ENCODE measurements at regions not wholly inside any gene's neighbourhood (a gene's known extent, or its start where the extent isn't known, plus 50 kb on each side); places are given as distances from the start of the nearest gene placed in this dataset.

DNA sequence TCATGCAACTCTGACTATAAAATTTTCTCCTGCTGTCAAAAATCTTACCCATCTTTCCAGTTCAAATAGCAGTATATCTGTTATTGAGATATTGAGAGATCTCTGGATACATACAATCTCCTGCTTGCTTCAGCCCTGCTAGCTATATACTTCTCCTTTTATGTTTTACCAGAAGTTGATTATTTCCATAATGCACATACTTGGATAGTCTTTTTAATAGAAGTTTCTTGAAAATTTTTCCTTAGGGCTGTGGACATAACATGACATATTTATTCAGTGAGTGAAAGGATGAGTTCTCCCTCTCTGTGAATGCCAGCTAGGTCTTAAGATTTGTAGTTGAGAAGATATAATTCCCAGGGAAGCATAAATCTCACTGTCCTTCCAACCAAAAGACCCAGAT, 234.1 kb upstream of the NR3C2 start:
- no peak for TF ChIP-seq SMARCA5 (IDR thresholded peaks at IDR 0.05)
- no peak for TF ChIP-seq BMI1 (IDR thresholded peaks at IDR 0.05; ENCODE audit: borderline replicate concordance)
- no peak for TF ChIP-seq PML (IDR thresholded peaks at IDR 0.05; ENCODE audit: low read length)
- no peak for TF ChIP-seq HDGF (IDR thresholded peaks at IDR 0.05)
- no peak for TF ChIP-seq FOXM1 (IDR thresholded peaks at IDR 0.05; ENCODE audit: low read depth, low read length)
- no peak for TF ChIP-seq MXI1 (IDR thresholded peaks at IDR 0.05; ENCODE audit: low read depth, low read length)
- TF ChIP-seq SMAD1 (IDR thresholded peaks at IDR 0.05; ENCODE audit: low read depth, partially characterized antibody) = no peak
- no peak for TF ChIP-seq TAF1 (IDR thresholded peaks at IDR 0.05; ENCODE audit: borderline replicate concordance, low read depth, low read length)
- no peak for TF ChIP-seq TCF12 (IDR thresholded peaks at IDR 0.05; ENCODE audit: low read depth, low read length)
- in situ Hi-C loops (cut with MboI) (no loop called here), intact Hi-C loops (cut with micrococcal nuclease; ENCODE audit: unreplicated experiment) (no loop called here)
- no TSS peak for BruUV-seq (replicated peaks)
- CTCF ChIA-PET = no interaction called here
- DNase-seq (ENCODE audit: low read depth, low spot score) (no peak), FAIRE-seq (no peak), ATAC-seq (no peak)
- H3K27me3 ChIP-seq (replicated peaks in 1 of 2; ENCODE audit: control insufficient read depth in 2 of 2, insufficient read depth in 2 of 2, low read length in 1 of 2) = no peaks in the 10 kb centered on the region
- no peak overlapping the region for H3K9ac ChIP-seq (ENCODE audit: control insufficient read depth, insufficient read depth, low read length)
- H3K9me3 ChIP-seq (replicated peaks; ENCODE audit: control insufficient read depth, insufficient read depth, low read length) = no peaks in the 10 kb centered on the region
- H3K36me3 ChIP-seq (ENCODE audit: control insufficient read depth in 2 of 2, insufficient read depth in 2 of 2, low read length in 1 of 2) = no peaks in the 10 kb centered on the region
- RAD21 ChIA-PET (ENCODE audit: unreplicated experiment) = no interaction called here
- H2AFZ ChIP-seq (ENCODE audit: control insufficient read depth, low read depth, low read length) = no peak overlapping the region
- H3K4me3 ChIP-seq = no peak overlapping the region
- no peaks in the 10 kb centered on the region for H4K20me1 ChIP-seq (ENCODE audit: control insufficient read depth, insufficient read depth)
- SMC1A ChIA-PET (ENCODE audit: uncharacterized antibody, unreplicated experiment) = no interaction called here
- no peaks in the 10 kb centered on the region for H3K4me1 ChIP-seq (ENCODE audit: control insufficient read depth, insufficient read depth, low read length)
- POLR2A ChIA-PET = no interaction called here
- H3K79me2 ChIP-seq (ENCODE audit: control insufficient read depth, insufficient read depth, low read length) = no peaks in the 10 kb centered on the region
- H3K27ac ChIP-seq (ENCODE audit: control insufficient read depth, insufficient read depth) = no peak overlapping the region
- H3K4me2 ChIP-seq (ENCODE audit: control insufficient read depth, insufficient read depth) = no peak overlapping the region

DNA sequence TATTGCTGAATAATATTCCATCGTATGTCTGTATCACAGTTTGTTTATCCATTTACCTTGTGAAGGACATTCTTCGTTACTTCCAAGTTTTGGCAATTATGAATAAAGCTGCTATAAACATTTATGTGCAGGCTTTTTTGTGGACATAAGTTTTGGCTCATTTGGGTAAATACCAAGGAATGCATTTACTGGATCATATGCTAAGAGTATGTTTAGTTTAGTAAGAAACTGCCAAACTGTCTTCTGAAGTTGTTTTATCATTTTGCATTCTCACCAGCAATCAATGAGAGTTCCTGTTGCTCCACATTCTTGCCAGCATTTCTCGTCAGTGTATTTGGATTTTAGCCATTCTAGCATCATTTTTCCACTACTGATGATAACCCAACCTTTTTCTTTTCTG, 232.7 kb upstream of the NR3C2 start:
- CTCF ChIA-PET = no interaction called here
- BruUV-seq (replicated peaks) = no TSS peak
- no peaks in the 10 kb centered on the region for H3K36me3 ChIP-seq (ENCODE audit: control insufficient read depth in 2 of 2, insufficient read depth in 2 of 2, low read length in 1 of 2)
- in situ Hi-C loops (cut with MboI) = no loop called here
- H3K4me2 ChIP-seq (ENCODE audit: control insufficient read depth, insufficient read depth) = no peak overlapping the region
- 8% methylated on average over 3 of the region's 3 CpGs for WGBS (ENCODE audit: insufficient coverage, insufficient replicate concordance, low lambda C conversion rate, missing lambda C conversion rate)
- H3K27ac ChIP-seq (ENCODE audit: control insufficient read depth, insufficient read depth) = no peak overlapping the region
- FAIRE-seq = no peak
- no peak overlapping the region for H3K4me3 ChIP-seq
- H3K9me3 ChIP-seq (replicated peaks; ENCODE audit: control insufficient read depth, insufficient read depth, low read length) = no peaks in the 10 kb centered on the region
- no peak for ATAC-seq
- no peaks in the 10 kb centered on the region for H3K4me1 ChIP-seq (ENCODE audit: control insufficient read depth, insufficient read depth, low read length)
- H3K9ac ChIP-seq (ENCODE audit: control insufficient read depth, insufficient read depth, low read length) = no peak overlapping the region
- H3K27me3 ChIP-seq (replicated peaks in 1 of 2; ENCODE audit: control insufficient read depth in 2 of 2, insufficient read depth in 2 of 2, low read length in 1 of 2) = no peaks in the 10 kb centered on the region
- SMC1A ChIA-PET (ENCODE audit: uncharacterized antibody, unreplicated experiment) = no interaction called here
- DNase-seq (ENCODE audit: low read depth, low spot score) = no peak
- RAD21 ChIA-PET (ENCODE audit: unreplicated experiment) = no interaction called here
- no peaks in the 10 kb centered on the region for H4K20me1 ChIP-seq (ENCODE audit: control insufficient read depth, insufficient read depth)
- H3K79me2 ChIP-seq (ENCODE audit: control insufficient read depth, insufficient read depth, low read length) = no peaks in the 10 kb centered on the region
- intact Hi-C loops (cut with micrococcal nuclease; ENCODE audit: unreplicated experiment) = no loop called here
- H2AFZ ChIP-seq (ENCODE audit: control insufficient read depth, low read depth, low read length) = no peak overlapping the region
- POLR2A ChIA-PET = no interaction called here
- TF ChIP-seq, protein P1, sequence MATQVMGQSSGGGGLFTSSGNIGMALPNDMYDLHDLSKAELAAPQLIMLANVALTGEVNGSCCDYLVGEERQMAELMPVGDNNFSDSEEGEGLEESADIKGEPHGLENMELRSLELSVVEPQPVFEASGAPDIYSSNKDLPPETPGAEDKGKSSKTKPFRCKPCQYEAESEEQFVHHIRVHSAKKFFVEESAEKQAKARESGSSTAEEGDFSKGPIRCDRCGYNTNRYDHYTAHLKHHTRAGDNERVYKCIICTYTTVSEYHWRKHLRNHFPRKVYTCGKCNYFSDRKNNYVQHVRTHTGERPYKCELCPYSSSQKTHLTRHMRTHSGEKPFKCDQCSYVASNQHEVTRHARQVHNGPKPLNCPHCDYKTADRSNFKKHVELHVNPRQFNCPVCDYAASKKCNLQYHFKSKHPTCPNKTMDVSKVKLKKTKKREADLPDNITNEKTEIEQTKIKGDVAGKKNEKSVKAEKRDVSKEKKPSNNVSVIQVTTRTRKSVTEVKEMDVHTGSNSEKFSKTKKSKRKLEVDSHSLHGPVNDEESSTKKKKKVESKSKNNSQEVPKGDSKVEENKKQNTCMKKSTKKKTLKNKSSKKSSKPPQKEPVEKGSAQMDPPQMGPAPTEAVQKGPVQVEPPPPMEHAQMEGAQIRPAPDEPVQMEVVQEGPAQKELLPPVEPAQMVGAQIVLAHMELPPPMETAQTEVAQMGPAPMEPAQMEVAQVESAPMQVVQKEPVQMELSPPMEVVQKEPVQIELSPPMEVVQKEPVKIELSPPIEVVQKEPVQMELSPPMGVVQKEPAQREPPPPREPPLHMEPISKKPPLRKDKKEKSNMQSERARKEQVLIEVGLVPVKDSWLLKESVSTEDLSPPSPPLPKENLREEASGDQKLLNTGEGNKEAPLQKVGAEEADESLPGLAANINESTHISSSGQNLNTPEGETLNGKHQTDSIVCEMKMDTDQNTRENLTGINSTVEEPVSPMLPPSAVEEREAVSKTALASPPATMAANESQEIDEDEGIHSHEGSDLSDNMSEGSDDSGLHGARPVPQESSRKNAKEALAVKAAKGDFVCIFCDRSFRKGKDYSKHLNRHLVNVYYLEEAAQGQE (IDR thresholded peaks at IDR 0.05; ENCODE audit: low read depth, low read length) = no peak
- TF ChIP-seq BCL11A (IDR thresholded peaks at IDR 0.05; ENCODE audit: low read depth, low read length) = no peak
- TF ChIP-seq RUNX3 (IDR thresholded peaks at IDR 0.05; ENCODE audit: low read length) = no peak
- no peak for TF ChIP-seq TBL1XR1 (IDR thresholded peaks at IDR 0.05; ENCODE audit: low read depth, low read length)
- TF ChIP-seq MEF2B (IDR thresholded peaks at IDR 0.05; ENCODE audit: partially characterized antibody, poor library complexity, severe bottlenecking) = no peak
- TF ChIP-seq KAT2A (conservative IDR thresholded peaks at IDR 0.05; ENCODE audit: control insufficient read depth, low read depth, low read length) = no peak
- TF ChIP-seq, protein P2, sequence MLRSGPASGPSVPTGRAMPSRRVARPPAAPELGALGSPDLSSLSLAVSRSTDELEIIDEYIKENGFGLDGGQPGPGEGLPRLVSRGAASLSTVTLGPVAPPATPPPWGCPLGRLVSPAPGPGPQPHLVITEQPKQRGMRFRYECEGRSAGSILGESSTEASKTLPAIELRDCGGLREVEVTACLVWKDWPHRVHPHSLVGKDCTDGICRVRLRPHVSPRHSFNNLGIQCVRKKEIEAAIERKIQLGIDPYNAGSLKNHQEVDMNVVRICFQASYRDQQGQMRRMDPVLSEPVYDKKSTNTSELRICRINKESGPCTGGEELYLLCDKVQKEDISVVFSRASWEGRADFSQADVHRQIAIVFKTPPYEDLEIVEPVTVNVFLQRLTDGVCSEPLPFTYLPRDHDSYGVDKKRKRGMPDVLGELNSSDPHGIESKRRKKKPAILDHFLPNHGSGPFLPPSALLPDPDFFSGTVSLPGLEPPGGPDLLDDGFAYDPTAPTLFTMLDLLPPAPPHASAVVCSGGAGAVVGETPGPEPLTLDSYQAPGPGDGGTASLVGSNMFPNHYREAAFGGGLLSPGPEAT (IDR thresholded peaks at IDR 0.05; ENCODE audit: low read depth) = no peak

All from GM12878 (cell line).